Epithelial cell of proximal tubule (primary cell): ENCODE measurements at regions not wholly inside any gene's neighbourhood (a gene's known extent, or its start where the extent isn't known, plus 50 kb on each side); places are given as distances from the start of the nearest gene placed in this dataset.

Source experiments
- DNase-seq: peaks from one replicate; pipeline ENCODE4 v3.0.0-alpha.2; 2011; ENCODE audit warnings: low read depth
- H3K4me3 ChIP-seq: 2 replicates; pipeline ENCODE4 v1.5.1; 2011; ENCODE audit warnings: low read depth, mild to moderate bottlenecking, low read length
- CTCF ChIP-seq: conservative IDR thresholded peaks from 2 replicates; pipeline ENCODE4 v1.5.1; 2012; ENCODE audit warnings: low read depth, mild to moderate bottlenecking, low read length

GRCh38 chr10:21087476-21087875 is 190.4 kb upstream of the NEBL start:
- no peak for TF ChIP-seq CTCF
- DNase-seq: no peak

DNA sequence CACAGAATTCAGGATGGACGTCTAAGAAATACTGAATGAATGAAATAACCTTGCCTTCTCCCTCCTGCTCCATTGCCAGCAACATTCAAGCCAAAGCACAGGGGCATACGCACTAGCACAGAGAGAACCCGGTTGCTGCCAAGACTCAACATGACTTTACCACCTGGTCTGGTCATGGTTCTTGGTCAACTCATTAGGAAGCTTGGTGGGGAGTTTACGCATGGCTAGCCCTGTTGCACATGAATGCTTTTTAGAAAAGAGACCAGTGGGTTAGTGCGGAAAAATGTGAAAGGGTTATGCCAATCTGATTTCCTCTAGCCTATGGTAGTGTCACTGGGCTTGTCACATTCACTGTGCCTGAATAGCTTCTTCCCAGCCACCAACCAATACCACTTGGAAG is 187.6 kb upstream of the NEBL start:
- no peak for TF ChIP-seq CTCF
- no peak overlapping the region for H3K4me3 ChIP-seq
- DNase-seq: peak; percentile 40

More at GRCh38 chr10:21087476-21087875, 190.4 kb upstream of the NEBL start:
- H3K4me3 ChIP-seq: no peak overlapping the region

DNA sequence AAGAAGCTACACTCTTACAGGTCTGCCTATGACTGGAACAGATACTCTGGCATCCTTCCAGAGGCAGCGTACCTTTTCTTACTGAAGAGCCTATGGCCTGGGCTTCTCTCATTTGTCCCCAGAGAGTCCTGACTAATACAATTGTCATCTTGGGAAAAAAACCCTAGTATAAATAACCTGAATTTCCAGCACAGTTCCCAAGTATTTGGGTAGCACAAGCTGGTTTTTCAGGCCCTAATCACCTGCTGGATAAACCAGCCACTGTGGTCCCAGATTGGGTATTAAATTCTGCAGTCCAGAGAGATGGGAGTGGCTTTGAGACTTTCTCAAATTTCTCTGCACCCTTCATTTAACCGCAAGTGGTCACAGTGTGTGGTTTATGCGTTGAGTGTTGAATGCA is 186.8 kb upstream of the NEBL start:
- no peak for DNase-seq
- H3K4me3 ChIP-seq: no peak overlapping the region
- no peak for TF ChIP-seq CTCF

GRCh38 chr10:21082206-21082605 is 185.1 kb upstream of the NEBL start:
- DNase-seq: no peak
- TF ChIP-seq CTCF: no peak
- no peak overlapping the region for H3K4me3 ChIP-seq

DNA sequence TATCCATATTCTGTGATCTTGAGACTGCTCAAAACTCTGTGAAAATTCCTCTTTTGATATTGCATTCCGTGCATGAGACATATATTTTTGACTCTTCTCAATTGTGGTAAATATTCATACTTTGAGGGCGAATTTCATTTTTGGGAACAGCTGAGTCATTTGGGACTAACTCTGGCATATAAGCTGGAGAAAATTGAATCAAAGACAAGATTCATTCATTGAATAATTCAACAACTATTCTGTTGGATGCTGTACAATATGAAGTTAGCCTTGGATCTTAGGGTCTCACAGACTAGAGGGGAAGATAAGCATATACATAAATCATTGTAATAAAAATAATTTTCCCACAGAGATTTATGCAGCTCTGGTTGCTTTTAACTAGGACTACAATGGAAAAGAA is 183.2 kb upstream of the NEBL start:
- H3K4me3 ChIP-seq: no peak overlapping the region
- no peak for TF ChIP-seq CTCF
- no peak for DNase-seq

DNA sequence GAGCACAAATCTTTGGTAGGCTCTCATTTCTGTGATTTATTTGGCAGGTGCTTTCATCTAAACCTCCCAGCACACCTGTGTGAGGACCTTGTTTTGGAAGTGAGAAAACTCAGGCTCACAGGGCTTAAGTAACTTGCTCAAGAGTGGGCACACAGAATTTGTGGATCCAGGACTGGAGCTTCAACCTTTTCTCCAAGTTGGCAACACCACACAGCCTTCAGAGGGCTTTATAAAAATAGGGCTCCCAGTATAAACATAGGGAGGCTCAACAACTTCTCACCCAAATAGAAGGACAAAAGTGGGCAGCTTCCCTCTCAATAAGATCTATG is 182.2 kb upstream of the NEBL start:
- no peak overlapping the region for H3K4me3 ChIP-seq
- TF ChIP-seq CTCF: no peak
- no peak for DNase-seq

GRCh38 chr10:21078410-21079329 is 181.6 kb upstream of the NEBL start:
- H3K4me3 ChIP-seq: no peak overlapping the region
- TF ChIP-seq CTCF: peak; percentile 94
- DNase-seq: no peak
